LNCaP clone FGC (cell line): ENCODE measurements at regions not wholly inside any gene's neighbourhood (a gene's known extent, or its start where the extent isn't known, plus 50 kb on each side); places are given as distances from the start of the nearest gene placed in this dataset.

Source experiments
- DNase-seq: peaks from one replicate; pipeline ENCODE4 v3.0.0-alpha.2; 2011; ENCODE audit warnings: low read depth
- H3K4me3 ChIP-seq: 2 replicates; pipeline ENCODE4 v1.5.1; 2011; ENCODE audit warnings: mild to moderate bottlenecking, low read depth, low read length, control low read depth
- TF ChIP-seq, protein P1 (sequence below): IDR thresholded peaks from 2 replicates; pipeline ENCODE4 v1.5.1; 2012; ENCODE audit warnings: mild to moderate bottlenecking; ENCODE audit not compliant: control insufficient read depth, insufficient read depth; ENCODE audit errors: extremely low read depth

DNA sequence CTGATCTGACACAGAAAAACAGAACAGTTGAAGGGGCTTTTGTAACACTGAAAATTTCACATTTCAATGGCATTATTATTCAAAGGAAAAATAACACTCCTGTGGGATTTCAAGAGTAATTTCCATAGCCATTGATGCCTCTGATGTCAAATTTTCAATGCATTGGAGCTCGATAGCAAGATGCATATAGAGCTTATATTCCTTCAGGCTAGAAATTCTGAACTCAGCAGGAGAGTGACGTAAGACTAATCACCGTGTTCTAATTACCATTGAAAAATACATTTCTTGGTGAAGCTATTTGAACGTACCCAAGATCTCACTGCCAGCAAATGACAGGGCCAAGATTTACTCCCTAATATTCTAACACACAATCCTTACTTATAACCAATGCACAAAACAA, 854.1 kb upstream of the TMEM132C start:
- no peak overlapping the region for H3K4me3 ChIP-seq
- TF ChIP-seq, protein P1, sequence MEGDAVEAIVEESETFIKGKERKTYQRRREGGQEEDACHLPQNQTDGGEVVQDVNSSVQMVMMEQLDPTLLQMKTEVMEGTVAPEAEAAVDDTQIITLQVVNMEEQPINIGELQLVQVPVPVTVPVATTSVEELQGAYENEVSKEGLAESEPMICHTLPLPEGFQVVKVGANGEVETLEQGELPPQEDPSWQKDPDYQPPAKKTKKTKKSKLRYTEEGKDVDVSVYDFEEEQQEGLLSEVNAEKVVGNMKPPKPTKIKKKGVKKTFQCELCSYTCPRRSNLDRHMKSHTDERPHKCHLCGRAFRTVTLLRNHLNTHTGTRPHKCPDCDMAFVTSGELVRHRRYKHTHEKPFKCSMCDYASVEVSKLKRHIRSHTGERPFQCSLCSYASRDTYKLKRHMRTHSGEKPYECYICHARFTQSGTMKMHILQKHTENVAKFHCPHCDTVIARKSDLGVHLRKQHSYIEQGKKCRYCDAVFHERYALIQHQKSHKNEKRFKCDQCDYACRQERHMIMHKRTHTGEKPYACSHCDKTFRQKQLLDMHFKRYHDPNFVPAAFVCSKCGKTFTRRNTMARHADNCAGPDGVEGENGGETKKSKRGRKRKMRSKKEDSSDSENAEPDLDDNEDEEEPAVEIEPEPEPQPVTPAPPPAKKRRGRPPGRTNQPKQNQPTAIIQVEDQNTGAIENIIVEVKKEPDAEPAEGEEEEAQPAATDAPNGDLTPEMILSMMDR, result no peak
- no peak for DNase-seq

DNA sequence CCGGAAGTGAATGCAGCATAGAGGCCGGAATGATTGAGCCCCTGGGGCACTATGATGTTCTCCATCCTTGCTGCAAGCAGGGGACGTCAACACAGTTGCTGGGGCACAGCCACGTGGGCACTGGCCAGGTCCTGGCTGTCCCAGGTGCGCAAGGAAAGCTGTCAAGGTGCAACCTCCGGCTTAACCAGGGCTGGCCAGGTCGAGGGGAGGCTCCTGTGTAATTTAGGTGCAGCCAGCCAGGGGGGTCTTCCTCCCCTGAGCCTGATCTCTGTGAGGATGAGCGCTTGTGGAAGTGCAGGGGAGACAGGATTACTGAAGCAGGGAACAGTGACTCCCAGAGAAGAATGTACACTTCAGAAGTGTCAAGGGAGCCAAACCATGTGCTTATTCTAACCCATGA, 852.8 kb upstream of the TMEM132C start:
- TF ChIP-seq, protein P1, result no peak
- no peak for DNase-seq
- H3K4me3 ChIP-seq, result no peak overlapping the region

DNA sequence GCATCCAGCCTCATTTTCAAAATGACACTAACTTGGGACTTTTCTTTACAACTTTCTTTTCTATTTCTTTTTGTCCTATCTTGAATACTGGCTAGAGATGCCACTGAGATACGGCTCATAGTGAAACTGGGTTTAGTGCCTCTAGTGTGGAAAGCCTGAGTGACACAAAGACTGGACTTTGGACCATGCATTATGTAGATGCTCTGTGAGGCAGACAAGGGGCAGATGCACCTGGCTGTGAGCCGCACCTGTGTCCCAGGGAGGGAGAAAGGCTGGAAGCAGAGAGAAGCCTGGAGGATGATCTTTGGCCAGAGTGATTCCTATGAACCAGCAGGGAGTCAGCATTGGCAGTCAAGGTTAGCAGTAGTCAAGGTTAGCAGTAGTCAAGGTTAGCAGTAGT, 852.3 kb upstream of the TMEM132C start:
- TF ChIP-seq, protein P1, result no peak
- DNase-seq, result no peak
- no peak overlapping the region for H3K4me3 ChIP-seq

DNA sequence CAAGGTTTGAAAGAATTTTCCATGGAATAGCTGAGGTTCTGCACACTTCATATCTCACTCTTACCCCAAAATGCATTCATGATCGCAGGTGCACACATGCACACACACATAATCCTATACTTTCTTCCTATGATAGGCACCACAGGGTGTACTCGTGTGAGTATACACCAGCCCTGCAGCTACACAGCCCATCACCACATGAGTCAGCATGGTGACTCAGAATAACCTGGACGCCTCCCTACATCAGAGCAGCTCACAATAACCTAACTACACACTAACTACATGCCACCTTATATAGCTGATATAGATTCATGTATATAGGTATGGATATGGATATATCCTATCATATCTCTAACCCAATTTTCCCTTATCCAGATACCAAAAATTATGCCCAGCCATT, 850.2 kb upstream of the TMEM132C start:
- DNase-seq, result no peak
- TF ChIP-seq, protein P1, result no peak

DNA sequence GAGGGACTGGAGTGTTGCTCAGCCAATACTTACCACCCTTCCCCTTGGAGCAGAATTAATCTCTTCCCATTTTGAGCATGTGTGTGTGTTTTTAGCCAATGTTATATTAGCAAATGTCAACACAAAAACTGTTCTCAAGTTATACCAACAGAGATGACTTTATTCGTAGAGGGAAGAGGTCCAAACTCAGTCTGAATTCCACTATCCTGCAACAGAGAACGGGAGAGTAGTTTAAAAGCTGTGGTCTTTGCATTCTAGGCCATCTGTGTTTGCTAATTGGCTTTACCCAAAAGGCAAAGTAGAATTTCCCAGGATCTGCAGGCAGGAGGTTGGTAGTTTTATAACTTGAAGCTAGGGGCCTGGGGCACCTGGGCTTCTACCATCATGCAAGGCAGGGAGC, 847.9 kb upstream of the TMEM132C start:
- TF ChIP-seq, protein P1, result no peak
- DNase-seq, result no peak
- no peak overlapping the region for H3K4me3 ChIP-seq

More for the DNA sequence above, 850.2 kb upstream of the TMEM132C start:
- H3K4me3 ChIP-seq, result no peak overlapping the region

DNA sequence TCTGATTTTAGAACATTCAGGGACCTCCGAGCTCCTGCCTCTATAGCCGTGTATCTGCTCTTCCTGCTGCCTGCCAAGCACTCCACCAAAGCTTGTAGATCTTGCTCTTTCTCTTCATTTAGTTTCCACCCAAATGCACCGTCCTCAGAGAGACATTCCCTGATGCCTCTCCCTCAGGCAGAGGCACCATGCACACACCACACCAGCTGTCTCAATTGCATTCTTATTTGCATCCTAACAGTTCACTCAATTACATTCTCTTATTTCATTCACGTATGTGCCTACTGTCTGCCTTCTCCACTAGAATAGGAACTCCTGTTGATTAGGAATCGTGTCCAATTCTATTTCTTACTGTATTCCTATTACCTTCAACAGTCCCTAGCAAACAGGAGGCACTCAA, 845.4 kb upstream of the TMEM132C start:
- TF ChIP-seq, protein P1, result no peak
- no peak for DNase-seq
- H3K4me3 ChIP-seq, result no peak overlapping the region

DNA sequence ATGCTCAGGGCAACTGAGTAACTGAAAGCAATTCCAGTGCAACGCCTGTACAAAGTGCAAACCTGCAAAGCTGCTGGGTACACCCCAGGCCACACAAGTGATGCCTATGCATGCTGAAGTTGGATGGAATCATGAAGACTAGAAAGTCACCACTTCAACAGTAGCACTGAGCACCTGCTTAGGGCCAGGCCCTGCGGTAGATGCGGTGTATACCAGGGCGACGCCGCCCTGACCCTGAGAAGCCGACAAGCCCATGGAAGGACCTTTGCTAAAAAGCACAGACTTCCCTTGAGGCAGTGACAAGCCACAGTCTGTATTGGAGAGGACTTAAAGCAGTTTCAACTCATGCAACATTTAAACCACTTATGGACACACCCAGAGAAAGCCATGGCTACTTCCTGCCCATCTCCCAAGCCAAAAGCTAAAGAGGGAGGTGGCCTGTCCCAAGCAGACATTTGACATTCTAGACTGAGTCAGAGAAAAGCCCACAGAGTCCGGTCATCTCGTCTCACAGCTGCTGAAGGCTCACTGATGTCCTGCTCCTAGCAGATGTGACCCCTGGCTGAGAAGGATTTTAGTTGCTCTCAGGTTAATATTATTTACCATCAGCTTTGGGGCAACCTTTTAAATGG, 843.9 kb upstream of the TMEM132C start:
- no peak for DNase-seq
- H3K4me3 ChIP-seq, result no peak overlapping the region
- TF ChIP-seq, protein P1, result no peak
